GM23248 (cell line): ENCODE measurements at regions not wholly inside any gene's neighbourhood (a gene's known extent, or its start where the extent isn't known, plus 50 kb on each side); places are given as distances from the start of the nearest gene placed in this dataset.

Source experiments
- DNase-seq: peaks from one replicate; pipeline ENCODE4 v3.0.0-alpha.2; 2015
- H2AFZ ChIP-seq: fragments of 200-600 bp; sonication (generic); 2 replicates; pipeline ENCODE4 v1.6.1; 2016; ENCODE audit warnings: antibody characterized with exemption
- H3F3A ChIP-seq: fragments of 200-600 bp; sonication (generic); 2 replicates; pipeline ENCODE4 v1.6.1; 2016; ENCODE audit warnings: mild to moderate bottlenecking, antibody characterized with exemption, mixed run types; ENCODE audit not compliant: insufficient read depth
- H3K27ac ChIP-seq: fragments of 200-600 bp; sonication (generic); 2 replicates; pipeline ENCODE4 v1.5.1; 2016; ENCODE audit warnings: mild to moderate bottlenecking
- H3K27me3 ChIP-seq: fragments of 200-600 bp; sonication (generic); replicated peaks from 2 replicates; pipeline ENCODE4 v1.6.1; 2016; ENCODE audit warnings: mild to moderate bottlenecking; ENCODE audit not compliant: insufficient read depth
- H3K36me3 ChIP-seq: fragments of 200-600 bp; sonication (generic); 2 replicates; pipeline ENCODE4 v1.6.1; 2016; ENCODE audit warnings: low read depth, mild to moderate bottlenecking
- H3K4me1 ChIP-seq: fragments of 200-600 bp; sonication (generic); 2 replicates; pipeline ENCODE4 v1.6.1; 2016; ENCODE audit warnings: mild to moderate bottlenecking; ENCODE audit not compliant: insufficient read depth
- H3K4me2 ChIP-seq: fragments of 200-600 bp; sonication (generic); one replicate; pipeline ENCODE4 v1.6.1; 2016; ENCODE audit warnings: mild to moderate bottlenecking; ENCODE audit not compliant: unreplicated experiment
- H3K4me3 ChIP-seq: fragments of 200-600 bp; sonication (generic); 2 replicates; pipeline ENCODE4 v1.5.1; 2016; ENCODE audit warnings: mild to moderate bottlenecking
- H3K79me2 ChIP-seq: fragments of 200-600 bp; sonication (generic); 2 replicates; pipeline ENCODE4 v1.6.1; 2016; ENCODE audit warnings: mild to moderate bottlenecking; ENCODE audit not compliant: insufficient read depth
- H3K9ac ChIP-seq: fragments of 200-600 bp; sonication (generic); 2 replicates; pipeline ENCODE4 v1.6.1; 2016; ENCODE audit warnings: mild to moderate bottlenecking
- H3K9me2 ChIP-seq: fragments of 200-600 bp; sonication (generic); 2 replicates; pipeline ENCODE4 v1.6.1; 2016; ENCODE audit warnings: mixed run types, mild to moderate bottlenecking, moderate library complexity; ENCODE audit not compliant: insufficient read depth
- H3K9me3 ChIP-seq: fragments of 200-600 bp; sonication (generic); one replicate; pipeline ENCODE4 v1.6.1; 2017; ENCODE audit warnings: low read depth
- H4K20me1 ChIP-seq: fragments of 200-600 bp; sonication (generic); 2 replicates; pipeline ENCODE4 v1.6.0; 2016; ENCODE audit not compliant: insufficient read depth
- EZH2 ChIP-seq: fragments of 200-600 bp; sonication (generic); IDR thresholded peaks from 2 replicates; pipeline ENCODE4 v1.6.1; 2018; ENCODE audit warnings: antibody characterized with exemption, mild to moderate bottlenecking; ENCODE audit not compliant: insufficient read depth, poor library complexity, severe bottlenecking
- EZH2phosphoT487 ChIP-seq: fragments of 200-600 bp; sonication (generic); IDR thresholded peaks from 2 replicates; pipeline ENCODE4 v1.6.1; 2018; ENCODE audit warnings: antibody characterized with exemption, moderate library complexity, mild to moderate bottlenecking, low read depth; ENCODE audit not compliant: insufficient read depth
- in situ Hi-C: fragments of 300-500 bp; cut with MboI; formaldehyde crosslinking; loops from 2 replicates; pipeline ENCODE4 v1.15.0; 2020

GRCh38 chr5:141732417-141732816 lies 50.4 kb upstream of the ARAP3 start:
- H3K4me2 ChIP-seq: no peak overlapping the region
- no peaks in the 10 kb centered on the region for H3K36me3 ChIP-seq
- H3K27me3 ChIP-seq: peaks cover 4% of the 10 kb centered on the region; the same call in 1 of the 2 replicates
- no peaks in the 10 kb centered on the region for H4K20me1 ChIP-seq
- no peaks in the 10 kb centered on the region for H3K9me2 ChIP-seq
- H3K9ac ChIP-seq: no peak overlapping the region
- no peaks in the 10 kb centered on the region for H3K4me1 ChIP-seq
- no peak overlapping the region for H3K27ac ChIP-seq
- no peaks in the 10 kb centered on the region for H3K9me3 ChIP-seq
- H2AFZ ChIP-seq: no peak overlapping the region
- no peak for DNase-seq
- in situ Hi-C loops: no loop called here
- H3K4me3 ChIP-seq: no peak overlapping the region
- H3F3A ChIP-seq: no peaks in the 10 kb centered on the region
- TF ChIP-seq EZH2 (no peak), EZH2phosphoT487 (no peak)
- no peaks in the 10 kb centered on the region for H3K79me2 ChIP-seq
